ENCODE measurements at regions not wholly inside any gene's neighbourhood (a gene's known extent, or its start where the extent isn't known, plus 50 kb on each side); places are given as distances from the start of the nearest gene placed in this dataset.

DNA sequence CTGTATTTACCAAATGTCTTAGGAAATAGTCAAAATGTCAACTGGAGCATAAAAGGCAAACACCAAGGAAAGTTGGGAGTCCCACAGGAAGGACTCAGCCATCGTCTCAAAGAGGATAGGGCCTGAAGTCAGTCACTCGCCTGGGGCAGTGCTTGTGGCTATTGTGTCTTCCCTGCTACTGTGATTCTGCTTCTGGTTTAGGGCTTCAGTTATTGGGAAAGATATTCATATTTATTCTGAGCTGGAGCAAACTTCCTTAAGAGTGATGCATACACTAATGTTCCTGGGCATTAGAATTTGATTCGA, 118.1 kb downstream of the EDEM1 start:
- no peak for DNase-seq

DNA sequence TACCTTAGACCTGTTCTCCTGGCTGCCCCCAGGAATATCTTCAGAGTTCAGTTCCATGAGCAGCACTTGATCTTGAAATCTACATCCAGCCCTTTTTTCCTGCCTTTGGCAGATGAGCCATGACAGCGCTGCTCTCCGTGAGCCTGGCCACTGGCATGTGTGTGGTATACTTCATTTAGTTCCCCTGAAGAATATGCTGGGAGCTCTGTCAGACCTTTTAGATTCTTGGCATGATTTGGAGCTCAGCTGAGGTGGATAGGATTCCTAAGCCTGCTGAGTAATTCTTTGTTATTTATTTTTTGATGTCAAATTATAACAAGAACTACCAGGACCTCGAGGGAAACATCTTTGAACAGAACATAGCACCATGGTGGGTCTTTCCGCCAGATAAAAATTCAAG, 121.7 kb downstream of the EDEM1 start:
- DNase-seq: no peak

DNA sequence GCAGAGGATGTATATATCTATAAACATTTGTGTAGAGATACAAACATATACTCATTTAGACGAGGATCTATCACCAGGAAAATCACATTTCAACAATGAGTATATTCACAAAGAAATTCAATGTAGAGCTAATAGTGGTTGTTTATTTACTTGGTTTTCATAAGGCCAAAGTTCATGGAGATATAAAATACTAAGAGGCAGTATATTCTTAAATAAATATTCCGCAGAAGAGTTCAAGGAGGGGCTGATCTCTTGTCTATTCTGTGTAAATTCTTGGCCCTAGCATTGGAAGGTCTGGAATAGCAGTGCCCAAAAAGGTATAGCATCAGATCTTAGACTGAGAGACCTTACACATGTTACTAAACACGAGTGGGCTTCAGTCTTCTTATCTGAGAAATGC, 122.1 kb downstream of the EDEM1 start:
- no peak for DNase-seq

DNA sequence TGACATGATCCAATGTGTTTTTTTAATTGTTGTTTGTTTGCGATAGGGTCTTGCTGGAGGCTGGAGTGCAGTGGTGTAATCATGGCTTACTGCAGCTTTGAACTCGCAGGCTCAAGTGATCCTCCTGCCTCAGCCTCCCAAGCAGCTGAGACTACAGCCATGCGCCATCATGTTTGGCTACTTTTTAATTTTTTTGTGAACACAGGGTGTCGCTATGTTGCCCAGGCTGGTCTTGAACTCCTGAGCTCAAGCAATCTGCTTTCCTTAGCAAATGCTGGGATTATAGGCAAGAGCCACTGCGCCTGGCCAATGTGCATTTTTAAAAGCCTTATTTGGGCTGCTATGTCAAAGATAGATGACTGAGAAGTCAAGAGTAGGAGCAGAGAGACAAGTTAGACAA, 123.0 kb downstream of the EDEM1 start:
- no peak for DNase-seq

DNA sequence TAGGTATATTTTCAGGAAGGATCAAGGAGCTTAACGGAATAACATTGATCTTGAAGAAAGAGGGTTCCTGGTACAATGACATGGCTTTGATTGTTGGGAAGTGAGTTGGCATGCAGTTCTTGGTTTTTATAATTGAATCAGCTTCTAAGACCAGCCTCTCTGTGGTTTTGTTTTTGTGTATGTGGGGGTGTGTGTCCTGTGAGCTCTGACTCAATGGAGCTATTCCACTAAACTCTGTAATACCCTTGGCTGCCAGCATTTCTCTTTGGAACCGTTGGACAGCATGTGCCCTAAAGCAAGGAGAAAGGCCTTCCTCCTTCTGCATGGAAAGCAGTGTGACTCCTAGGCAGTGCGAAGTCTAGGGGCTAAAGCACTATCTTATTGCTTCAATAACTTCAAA, 124.8 kb downstream of the EDEM1 start:
- no peak for DNase-seq

DNA sequence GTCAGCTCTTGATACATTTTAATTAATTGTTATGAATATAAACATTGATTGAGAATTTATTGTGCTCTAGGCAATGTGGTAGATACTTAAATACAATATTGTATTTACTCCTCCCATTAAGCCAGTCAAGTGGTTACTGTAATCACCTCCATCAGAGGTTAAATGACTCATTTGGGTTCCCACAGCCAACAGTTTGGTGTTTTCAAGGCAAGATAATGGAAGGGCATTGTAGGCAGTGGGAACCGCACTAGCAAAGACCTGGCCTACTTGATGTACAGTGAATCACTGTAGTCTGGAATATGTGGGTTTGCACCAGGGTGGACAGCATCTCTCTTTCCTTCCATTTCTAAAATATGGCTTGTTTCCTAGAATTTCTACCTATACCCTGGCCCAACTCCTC, 127.4 kb downstream of the EDEM1 start:
- no peak for DNase-seq

DNA sequence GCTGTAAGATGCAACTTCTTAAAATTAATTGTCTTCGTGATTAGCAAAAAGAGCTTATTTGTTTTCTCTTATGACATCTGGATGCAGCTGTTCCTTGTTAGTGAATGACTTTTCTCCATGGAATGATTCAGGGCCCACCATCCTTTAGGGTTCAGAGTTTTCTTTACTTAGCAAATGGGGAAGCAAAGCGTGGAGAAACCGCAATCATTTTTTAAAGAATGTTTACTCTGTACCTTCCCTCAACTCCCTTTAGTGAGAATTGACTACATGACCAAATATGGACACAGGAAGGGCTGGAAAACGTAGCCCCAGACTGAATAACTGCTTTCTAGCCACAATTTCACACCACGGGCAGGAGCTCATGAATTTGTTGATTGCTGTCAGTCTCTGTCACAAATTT, 130.1 kb downstream of the EDEM1 start:
- DNase-seq: no peak

DNA sequence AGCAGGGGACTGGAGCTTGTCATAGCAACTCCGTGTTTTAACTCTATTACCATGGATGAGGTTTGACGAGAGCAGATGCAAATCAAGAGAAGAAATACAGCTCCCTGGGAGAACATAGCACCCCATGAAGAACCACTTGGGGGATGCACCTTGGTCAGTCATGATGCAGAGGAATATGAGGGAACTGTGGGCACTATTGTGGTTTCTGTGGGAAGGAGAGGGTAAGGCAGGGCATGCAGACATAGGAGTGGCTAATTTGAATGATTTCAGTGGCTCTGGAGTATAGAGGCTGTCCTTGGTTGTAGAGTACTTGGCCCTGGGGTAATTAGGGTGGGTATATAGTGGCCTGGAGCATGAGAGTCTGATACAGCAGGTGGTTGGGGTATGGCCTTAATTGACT, 131.9 kb downstream of the EDEM1 start:
- DNase-seq: no peak

DNA sequence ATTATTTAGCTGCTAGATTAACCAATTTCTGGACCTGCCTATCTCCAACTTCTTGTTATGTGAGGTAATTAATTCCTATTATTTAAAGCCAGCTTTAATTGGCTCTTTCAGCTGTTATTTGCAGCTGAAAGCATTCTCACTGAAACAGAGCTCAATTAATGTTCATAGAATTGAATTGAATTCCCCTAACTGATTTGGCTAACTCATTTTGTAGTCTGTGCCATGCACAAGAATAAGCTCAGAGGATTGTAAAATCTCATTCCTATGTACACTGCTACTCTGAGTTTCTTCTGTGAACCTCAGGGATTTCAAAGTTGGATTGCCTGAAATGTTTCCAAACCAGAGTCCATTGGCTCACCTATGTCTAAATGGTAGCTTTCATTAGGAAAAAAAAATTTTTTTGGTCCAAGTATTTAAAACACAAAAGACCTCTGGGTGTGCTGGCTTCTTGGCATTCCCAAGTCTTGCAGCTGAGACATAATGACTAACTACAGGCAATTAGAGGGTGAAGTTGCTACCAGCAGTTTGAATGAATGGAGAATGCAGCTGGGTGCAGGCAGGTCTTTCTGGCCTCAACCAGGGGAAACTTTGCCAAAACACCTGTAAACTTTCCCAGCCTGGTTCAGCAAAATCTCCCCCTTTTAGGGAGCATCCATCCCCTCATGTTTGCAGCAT, 134.3 kb downstream of the EDEM1 start:
- no peak for DNase-seq

DNA sequence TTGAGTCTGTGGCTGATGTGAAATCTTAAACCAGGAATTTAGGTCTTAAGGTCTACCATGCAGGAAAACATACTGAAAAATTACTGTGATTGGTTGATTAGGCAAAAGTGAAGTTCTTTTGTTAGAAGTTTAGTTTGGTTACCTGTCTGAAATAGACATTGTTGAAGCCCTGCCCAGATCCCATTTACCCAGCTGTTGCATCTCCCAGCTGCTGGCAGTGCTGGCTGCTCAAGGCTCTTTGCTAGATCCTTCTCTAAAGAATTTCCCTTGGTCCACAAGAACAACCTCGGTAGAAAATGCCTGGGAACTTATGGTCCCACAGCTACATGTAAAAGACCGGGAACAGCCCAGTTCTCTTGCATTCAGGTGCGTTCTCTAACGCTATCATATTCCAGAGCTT, 137.3 kb downstream of the EDEM1 start:
- no peak for DNase-seq

DNA sequence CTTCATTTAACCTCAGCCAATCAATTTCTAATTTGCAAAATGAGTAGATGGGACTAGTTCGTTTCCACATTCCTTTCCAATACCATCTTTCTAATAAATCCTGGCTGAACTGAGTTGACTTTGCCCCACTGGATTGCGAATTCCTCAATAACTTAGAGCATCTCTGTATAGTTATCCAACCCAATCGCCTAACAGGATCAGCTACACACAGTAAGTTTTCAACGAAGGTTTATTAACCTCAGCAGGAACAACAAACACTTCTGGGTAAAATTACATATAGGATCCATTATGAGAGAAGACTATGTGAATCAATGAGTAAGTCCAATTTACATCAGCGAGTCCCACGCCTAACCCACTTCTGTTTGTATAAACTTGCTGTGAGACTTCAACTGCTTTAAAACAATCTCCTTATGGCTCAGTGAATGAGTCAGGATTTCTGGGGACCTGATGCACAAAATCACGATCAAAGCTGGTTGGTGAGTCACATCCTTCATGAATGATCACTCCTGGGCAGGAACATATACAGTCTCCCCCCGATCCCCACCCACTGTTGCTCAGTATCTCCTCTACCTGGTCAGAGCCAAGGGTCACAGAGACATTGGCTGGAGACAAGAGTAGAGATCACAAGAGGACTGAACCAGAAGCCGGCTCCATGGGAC, 142.8 kb downstream of the EDEM1 start:
- DNase-seq: no peak

DNA sequence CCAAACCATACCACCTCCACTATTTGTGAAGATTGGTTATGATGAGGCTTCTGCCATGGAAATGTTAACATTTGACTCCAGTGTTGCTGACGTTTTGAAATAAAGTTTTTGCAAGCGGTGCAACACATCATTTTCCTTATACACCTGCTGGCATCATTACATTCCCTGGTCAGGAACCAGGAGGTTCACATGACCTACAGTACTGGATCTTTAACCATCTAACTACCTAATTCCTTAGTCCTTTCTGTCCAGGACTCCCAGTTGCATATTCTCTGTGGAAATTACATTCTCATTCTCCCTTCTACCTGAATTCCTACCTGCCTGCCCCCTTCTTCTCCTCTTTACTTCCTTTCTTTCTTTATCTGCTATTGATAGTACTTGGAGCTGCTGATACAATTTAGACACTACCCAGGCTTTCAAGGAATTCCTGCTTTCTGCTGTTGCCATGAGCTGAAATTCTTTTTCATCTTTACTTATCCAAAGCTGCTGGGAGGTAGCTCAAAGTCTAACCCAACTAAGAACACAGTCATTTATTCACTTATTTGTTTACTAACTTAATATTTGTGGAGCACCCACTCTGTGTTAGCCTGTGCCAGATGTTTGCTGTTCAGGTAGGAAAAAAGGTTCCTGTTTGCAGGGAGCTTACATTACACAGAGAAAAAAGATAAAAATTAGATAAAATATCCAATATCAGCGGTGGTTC, 144.2 kb downstream of the EDEM1 start:
- DNase-seq: no peak

DNA sequence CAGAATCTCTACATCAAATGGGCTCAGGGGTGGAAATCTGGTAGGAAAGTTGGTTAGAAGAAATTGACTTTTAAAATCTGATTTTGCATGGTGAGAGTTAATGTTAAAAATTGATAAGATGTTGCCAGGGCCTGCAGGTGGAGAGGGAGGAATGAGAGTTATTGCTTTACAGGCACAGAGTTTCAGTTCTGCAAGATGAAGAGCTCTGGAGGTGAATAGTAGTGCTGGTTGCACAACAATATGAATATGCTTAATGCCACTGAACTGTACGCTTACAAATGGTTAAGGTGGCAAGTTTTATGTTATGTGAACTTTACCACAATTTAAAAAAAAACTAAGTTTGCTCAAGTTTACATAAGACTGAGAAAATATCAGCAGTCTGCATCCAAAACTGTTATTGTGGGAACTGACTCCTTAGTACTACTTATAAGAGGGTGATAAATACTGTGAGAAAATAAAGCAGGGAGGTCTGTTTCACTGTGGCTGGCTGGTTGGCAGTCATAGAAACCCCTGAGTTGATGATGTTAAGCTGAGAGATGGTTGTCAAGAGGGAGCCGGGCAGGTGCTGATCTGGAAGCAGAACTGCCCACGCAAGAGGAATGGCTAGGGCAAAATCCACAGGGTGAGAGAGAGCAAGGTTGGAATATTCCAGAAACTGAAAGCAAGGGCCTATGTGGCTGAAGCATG, 144.9 kb downstream of the EDEM1 start:
- peak; percentile 10 for DNase-seq

DNA sequence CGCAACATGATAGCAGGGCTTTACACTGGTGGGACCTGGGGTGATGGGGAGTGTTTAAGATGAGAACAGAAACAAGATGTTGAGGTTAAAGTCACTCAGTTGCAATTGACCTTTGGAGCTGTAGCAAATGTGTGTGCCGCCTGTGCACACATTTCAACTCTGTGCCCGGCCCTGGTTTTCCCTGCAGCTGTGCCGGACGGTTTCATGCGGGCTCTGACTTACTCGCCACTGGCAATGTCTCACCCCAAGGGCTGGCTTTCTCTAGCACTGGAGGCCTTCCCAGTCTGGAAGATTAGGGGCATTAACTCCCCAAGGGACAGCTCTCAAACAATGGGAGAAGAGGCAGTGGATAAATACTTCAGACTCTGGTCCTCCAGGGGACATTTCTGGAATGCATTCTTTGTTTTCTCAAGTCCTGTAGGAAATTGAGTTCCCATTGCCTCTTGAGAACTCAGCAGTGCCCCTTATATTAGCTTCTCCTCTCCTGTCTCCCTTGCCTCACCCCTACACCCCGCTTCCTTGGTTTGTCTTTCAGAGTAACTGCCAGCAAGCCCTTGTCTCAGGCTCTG, 152.5 kb downstream of the EDEM1 start:
- no peak for DNase-seq

DNA sequence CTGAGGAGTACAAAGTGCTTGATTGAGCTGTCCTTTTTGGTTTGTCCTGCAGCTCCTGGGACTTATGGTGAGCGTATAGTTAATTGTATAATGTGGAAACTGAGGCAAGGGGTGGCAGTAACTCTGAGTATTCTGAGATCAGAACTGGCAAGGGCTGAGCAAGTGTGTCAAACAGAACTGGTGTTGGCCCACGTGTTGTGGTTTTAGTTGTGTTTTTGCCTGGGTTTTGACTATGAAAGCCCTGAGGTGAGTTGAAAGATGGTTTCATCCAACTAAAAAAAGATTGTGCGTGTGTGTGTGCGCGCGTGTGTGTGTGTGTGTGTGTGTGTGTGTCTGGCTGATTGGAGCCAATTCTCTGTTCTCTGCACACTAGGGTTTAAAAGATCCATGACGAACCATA, 154.1 kb downstream of the EDEM1 start:
- no peak for DNase-seq

DNA sequence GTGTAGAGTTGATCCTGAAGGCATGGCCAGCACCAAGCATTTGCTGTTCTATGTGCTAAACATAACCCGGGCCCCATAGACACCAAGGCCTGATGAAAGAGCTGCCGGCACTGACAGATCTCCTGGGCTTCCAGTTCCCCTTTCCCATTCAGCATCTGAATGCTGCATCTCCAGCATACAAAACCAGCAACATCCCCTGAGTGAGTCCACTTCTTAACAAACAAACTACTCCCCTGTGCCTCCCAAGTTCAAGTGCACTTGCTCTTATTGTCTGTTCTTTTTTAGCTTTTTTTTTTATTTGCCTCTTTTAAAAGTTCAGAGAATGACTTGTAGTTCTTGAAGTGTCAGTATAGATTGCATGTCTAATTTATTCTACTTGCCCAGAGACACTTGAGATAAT, 156.0 kb downstream of the EDEM1 start:
- DNase-seq: peak; percentile 26

DNA sequence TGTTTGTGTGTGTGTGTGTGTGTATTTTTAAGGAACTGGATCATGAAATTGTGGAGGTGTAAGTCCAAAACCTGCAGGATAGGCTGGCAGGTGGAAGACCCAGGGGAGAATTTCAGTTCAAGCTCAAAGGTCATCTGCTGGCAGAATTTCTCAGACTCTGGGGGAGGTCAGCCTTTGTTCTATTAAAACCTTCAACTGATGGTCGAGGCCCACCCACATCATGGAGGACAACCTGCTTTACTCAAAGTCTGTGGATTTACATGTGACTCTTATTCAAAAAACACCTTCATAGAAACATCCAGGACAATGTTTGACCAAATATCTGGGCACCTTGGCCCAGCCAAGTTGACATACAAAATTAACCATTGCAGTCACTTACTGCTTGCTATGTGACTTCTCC, 157.2 kb downstream of the EDEM1 start:
- DNase-seq: no peak

DNA sequence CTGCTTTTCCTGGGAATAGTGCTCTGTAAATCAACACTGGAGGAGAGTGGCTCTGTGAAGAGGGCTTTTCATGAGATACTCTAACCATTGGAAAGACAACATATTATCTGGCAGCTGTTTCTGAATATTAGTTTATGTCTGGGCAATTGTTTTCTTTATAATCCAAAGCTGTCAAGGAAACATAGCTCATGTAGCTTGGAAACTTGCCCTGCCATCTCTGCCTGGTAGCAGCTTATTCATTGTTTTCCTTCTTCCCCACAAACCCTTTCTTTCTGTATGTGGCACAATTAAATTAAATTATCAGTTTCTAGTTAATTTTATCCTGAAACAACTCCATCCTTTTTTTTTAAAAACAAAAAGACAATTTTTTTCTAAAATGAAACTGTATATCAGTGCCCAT, 160.0 kb downstream of the EDEM1 start:
- no peak for DNase-seq

DNA sequence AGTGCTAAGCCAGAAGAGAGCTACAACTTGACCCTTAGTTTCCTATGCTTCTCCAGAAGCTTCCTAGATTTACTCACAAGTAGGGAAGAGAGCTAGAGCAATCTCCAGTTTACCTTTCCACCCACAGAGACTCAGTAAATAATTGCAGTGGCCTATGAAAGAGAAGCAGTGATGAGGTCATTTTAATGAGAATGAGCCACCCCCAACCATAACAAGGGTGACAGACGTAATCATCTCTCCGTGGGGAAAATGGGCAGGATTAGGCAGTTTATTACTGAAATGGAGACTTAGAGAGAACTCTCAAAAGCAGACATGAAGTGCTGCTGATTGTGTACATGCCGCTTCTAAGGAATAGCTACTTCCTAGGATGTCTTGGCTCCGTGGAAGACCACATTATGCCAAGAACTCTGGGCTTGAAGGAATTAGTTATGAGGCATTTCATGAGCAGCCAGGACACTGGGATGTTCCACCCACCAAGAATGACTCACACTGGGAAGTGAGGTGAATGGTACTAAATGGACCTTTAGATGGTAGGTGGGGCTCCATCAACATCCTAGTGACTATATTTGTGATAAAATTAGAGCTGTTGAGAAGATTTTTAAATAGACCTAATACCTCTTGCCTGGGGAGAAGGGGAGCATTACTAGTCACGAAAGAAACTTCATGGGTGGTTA, 160.9 kb downstream of the EDEM1 start:
- no peak for DNase-seq

DNA sequence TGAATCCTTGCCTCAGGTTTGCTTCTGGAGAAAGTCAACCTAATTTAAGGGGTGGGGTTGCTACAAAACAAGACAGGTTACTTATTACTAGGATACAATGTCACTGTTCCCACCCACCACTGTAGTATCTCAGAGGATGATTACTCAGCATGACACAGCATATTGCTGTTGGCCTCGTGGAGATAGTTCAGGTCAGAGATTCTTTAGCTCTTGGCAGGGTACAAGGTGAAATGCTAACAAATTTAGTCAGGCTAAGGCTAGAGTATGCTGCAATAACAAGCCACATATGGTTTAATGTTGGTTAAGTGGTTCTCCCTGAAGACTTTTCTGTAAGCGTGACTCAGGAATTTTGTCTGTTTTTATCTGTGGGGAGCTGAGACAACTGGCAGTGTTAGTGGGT, 161.8 kb downstream of the EDEM1 start:
- no peak for DNase-seq

DNA sequence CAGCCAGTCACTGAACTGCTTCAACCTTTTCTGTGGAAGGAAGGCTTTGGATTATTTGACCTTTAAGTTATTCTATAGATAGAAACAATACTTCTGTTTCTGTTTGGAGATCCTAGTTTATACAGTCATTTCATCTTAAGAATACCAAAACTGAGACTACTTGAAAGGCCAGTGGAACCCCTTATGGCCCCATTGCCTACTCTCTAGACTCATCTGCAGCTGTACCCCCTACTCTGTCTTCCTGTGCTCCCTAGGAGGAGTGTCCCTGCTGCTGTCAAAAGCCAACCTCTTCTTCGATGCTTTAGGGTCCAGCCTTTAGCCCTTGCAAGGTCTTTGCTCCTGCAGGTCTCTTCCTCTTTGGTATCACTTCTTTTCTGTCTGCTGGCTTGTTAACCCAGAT, 169.6 kb downstream of the EDEM1 start:
- DNase-seq: no peak

DNA sequence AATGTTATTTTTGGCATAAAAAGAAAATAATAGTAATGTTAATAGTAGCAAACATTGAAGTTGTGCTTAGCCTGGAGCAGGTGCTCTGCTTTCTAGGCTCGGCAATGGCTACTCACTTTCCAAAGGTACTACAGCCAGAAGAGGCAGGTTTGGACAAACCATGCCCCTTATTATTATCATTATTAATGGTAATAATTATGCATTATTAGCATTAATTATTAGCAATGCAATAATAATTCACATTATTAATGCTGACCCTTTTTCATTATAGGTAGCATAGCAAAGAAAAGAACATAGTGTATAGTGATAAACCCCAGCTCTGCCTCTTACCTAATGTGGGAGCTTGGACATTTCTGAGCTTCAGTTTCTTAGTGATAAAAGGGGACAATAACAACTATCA, 171.4 kb downstream of the EDEM1 start:
- DNase-seq: no peak

DNA sequence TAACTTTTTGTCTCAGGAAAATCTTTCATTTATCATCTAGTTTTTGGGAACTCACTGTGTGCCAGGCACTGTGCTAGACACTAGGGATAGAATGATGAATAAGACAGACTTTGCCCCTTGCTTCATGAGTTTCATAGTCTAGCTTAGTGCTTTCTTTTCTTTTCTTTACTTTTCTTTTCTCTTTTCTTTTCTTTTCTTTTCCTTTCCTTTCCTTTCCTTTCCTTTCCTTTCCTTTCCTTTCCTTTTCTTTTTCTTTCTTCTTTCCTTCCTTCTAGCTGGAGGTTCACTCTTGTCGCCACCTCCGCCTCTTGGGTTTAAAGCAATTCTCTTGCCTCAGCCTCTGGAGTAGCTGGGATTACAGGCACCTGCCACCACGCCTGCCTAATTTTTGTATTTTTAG, 172.9 kb downstream of the EDEM1 start:
- DNase-seq: no peak
